ENCODE measurements at regions not wholly inside any gene's neighbourhood (a gene's known extent, or its start where the extent isn't known, plus 50 kb on each side); places are given as distances from the start of the nearest gene placed in this dataset.

DNA sequence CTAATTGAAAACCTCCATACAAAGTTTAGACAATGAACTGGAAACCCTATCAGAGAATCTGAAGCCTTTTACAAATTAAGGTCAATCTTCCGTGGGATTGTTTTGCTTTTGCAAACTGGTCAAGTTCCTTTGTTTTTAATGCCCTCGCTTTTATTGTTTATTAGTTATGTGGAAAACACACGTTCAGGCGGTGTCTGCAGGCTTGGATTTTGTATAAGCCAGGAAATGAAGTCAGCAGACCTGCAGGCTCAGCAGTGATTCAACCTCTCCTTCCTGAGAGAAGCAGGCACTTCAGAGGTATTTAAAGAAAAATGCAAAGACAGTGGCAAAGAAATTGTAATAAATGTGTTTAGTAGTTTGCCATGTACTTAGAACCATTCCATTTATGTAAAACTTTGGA, 103.4 kb upstream of the PDE10A start (continued):
- TF ChIP-seq, protein P1, sequence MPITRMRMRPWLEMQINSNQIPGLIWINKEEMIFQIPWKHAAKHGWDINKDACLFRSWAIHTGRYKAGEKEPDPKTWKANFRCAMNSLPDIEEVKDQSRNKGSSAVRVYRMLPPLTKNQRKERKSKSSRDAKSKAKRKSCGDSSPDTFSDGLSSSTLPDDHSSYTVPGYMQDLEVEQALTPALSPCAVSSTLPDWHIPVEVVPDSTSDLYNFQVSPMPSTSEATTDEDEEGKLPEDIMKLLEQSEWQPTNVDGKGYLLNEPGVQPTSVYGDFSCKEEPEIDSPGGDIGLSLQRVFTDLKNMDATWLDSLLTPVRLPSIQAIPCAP (CRISPR knock-in tag; IDR thresholded peaks at IDR 0.05; ENCODE audit: low read depth) = no peak
- TF ChIP-seq HOXA7 (CRISPR knock-in tag; IDR thresholded peaks at IDR 0.05) = no peak
- TF ChIP-seq, protein P2, sequence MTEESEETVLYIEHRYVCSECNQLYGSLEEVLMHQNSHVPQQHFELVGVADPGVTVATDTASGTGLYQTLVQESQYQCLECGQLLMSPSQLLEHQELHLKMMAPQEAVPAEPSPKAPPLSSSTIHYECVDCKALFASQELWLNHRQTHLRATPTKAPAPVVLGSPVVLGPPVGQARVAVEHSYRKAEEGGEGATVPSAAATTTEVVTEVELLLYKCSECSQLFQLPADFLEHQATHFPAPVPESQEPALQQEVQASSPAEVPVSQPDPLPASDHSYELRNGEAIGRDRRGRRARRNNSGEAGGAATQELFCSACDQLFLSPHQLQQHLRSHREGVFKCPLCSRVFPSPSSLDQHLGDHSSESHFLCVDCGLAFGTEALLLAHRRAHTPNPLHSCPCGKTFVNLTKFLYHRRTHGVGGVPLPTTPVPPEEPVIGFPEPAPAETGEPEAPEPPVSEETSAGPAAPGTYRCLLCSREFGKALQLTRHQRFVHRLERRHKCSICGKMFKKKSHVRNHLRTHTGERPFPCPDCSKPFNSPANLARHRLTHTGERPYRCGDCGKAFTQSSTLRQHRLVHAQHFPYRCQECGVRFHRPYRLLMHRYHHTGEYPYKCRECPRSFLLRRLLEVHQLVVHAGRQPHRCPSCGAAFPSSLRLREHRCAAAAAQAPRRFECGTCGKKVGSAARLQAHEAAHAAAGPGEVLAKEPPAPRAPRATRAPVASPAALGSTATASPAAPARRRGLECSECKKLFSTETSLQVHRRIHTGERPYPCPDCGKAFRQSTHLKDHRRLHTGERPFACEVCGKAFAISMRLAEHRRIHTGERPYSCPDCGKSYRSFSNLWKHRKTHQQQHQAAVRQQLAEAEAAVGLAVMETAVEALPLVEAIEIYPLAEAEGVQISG (CRISPR knock-in tag; IDR thresholded peaks at IDR 0.05) = no peak
- no peak for TF ChIP-seq RFXANK (CRISPR knock-in tag; IDR thresholded peaks at IDR 0.05)
- no peak for TF ChIP-seq ZNF788 (CRISPR knock-in tag; IDR thresholded peaks at IDR 0.05; ENCODE audit: borderline replicate concordance)

DNA sequence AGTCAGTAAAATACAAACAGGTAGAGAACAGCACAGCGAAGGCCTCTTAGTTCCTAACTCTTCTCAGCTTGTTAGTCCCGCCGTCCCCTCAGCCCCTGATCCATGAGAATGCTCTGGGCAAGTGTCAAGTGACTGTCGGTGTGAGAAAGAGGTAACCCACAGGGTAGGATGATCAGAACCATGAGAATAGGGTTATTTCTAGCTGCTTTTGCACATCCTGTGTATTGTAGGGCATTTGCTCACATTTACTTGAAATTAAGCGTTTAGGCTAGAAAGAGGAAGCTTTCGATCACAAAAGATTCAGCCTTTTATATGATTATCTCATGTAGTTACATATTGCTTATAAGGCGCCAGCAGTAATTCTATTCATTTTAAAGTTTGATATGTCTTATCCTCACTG, 103.0 kb upstream of the PDE10A start:
- no TSS peak for BruUV-seq (replicated peaks)
- FAIRE-seq (no peak), ATAC-seq (no peak), DNase-seq (ENCODE audit: low spot score) (no peak)
- TF ChIP-seq, protein P3, sequence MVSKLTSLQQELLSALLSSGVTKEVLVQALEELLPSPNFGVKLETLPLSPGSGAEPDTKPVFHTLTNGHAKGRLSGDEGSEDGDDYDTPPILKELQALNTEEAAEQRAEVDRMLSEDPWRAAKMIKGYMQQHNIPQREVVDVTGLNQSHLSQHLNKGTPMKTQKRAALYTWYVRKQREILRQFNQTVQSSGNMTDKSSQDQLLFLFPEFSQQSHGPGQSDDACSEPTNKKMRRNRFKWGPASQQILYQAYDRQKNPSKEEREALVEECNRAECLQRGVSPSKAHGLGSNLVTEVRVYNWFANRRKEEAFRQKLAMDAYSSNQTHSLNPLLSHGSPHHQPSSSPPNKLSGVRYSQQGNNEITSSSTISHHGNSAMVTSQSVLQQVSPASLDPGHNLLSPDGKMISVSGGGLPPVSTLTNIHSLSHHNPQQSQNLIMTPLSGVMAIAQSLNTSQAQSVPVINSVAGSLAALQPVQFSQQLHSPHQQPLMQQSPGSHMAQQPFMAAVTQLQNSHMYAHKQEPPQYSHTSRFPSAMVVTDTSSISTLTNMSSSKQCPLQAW (CRISPR knock-in tag; IDR thresholded peaks at IDR 0.05) = no peak
- no peak for TF ChIP-seq ZFY (CRISPR knock-in tag; IDR thresholded peaks at IDR 0.05)
- no peak for TF ChIP-seq ZNF83 (CRISPR knock-in tag; IDR thresholded peaks at IDR 0.05; ENCODE audit: borderline replicate concordance)
- TF ChIP-seq ZNF570 (CRISPR knock-in tag; IDR thresholded peaks at IDR 0.05; ENCODE audit: borderline replicate concordance) = no peak
- TF ChIP-seq BRCA1 (CRISPR knock-in tag; IDR thresholded peaks at IDR 0.05) = no peak
- TF ChIP-seq, protein P4, sequence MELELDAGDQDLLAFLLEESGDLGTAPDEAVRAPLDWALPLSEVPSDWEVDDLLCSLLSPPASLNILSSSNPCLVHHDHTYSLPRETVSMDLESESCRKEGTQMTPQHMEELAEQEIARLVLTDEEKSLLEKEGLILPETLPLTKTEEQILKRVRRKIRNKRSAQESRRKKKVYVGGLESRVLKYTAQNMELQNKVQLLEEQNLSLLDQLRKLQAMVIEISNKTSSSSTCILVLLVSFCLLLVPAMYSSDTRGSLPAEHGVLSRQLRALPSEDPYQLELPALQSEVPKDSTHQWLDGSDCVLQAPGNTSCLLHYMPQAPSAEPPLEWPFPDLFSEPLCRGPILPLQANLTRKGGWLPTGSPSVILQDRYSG (CRISPR knock-in tag; IDR thresholded peaks at IDR 0.05) = no peak
- no peak for TF ChIP-seq SOX6 (IDR thresholded peaks at IDR 0.05)
- no peak for TF ChIP-seq SOX6 (CRISPR knock-in tag; IDR thresholded peaks at IDR 0.05)
- no peak for TF ChIP-seq CENPX (CRISPR knock-in tag; IDR thresholded peaks at IDR 0.05)
- TF ChIP-seq MBNL3 (CRISPR knock-in tag; conservative IDR thresholded peaks at IDR 0.05) = no peak
- no peak for TF ChIP-seq ZNF34 (CRISPR knock-in tag; IDR thresholded peaks at IDR 0.05; ENCODE audit: borderline replicate concordance)
- TF ChIP-seq ZFX (CRISPR knock-in tag; IDR thresholded peaks at IDR 0.05; ENCODE audit: low read depth) = no peak
- TF ChIP-seq FOXA1 (IDR thresholded peaks at IDR 0.05) = no peak
- no peak for TF ChIP-seq FOXA1 (CRISPR knock-in tag; IDR thresholded peaks at IDR 0.05)
- POLR2A ChIA-PET = no interaction called here
- Histone ChIP-seq H2AFZ (ENCODE audit: low read length) (no peak overlapping the region), H3K4me1 (ENCODE audit: insufficient read depth, low read length) (no peaks in the 10 kb centered on the region), H3K4me3 (replicated peaks in 1 of 3; ENCODE audit: insufficient read depth in 1 of 3, low read depth in 2 of 3, low read length in 3 of 3) (no peak overlapping the region), H3K4me2 (ENCODE audit: low read depth, low read length) (no peak overlapping the region), H3K27me3 (ENCODE audit: control insufficient read depth in 1 of 2, insufficient read depth in 2 of 2, low read length in 2 of 2) (peaks cover 0 to 19% of the 10 kb centered on the region in 2 experiments; a peak in 3 of 5 replicates), H3K79me2 (ENCODE audit: insufficient read depth, low read length) (no peaks in the 10 kb centered on the region), H4K20me1 (ENCODE audit: insufficient read depth, low read length) (no peaks in the 10 kb centered on the region), H3K9me3 (ENCODE audit: low read length) (peaks cover 18% of the 10 kb centered on the region), H3K9ac (ENCODE audit: insufficient read depth, low read depth, low read length) (no peak overlapping the region), H3K27ac (ENCODE audit: extremely low read length, insufficient read depth, low read length) (no peak overlapping the region), H3K36me3 (replicated peaks in 1 of 2; ENCODE audit: control insufficient read depth in 1 of 2, insufficient read depth in 2 of 2, low read length in 2 of 2) (no peaks in the 10 kb centered on the region)
- CTCF ChIA-PET (ENCODE audit: low intra/inter-chr PET ratio, low total read pairs) = no interaction called here
- intact Hi-C loops (cut with micrococcal nuclease; ENCODE audit: unreplicated experiment) (no loop called here), in situ Hi-C loops (cut with HindIII; ENCODE audit: extremely low pct_ligation_motif_present, low pct_unique_long_range_greater_than_20kb) (no loop called here)
- WGBS (ENCODE audit: low lambda C conversion rate) = 15% methylated on average over 7 of the region's 7 CpGs
